ENCODE measurements at regions not wholly inside any gene's neighbourhood (a gene's known extent, or its start where the extent isn't known, plus 50 kb on each side); places are given as distances from the start of the nearest gene placed in this dataset.

GRCh38 chr3:168241156-168241555 lies 145.4 kb upstream of the GOLIM4 start:
- TF ChIP-seq CTCF (IDR thresholded peaks at IDR 0.05) (no peak), POLR2A (IDR thresholded peaks at IDR 0.05) (no peak)

Data from suprapubic skin (tissue), 3 donors.